HCT116 (cell line): ENCODE measurements at regions not wholly inside any gene's neighbourhood (a gene's known extent, or its start where the extent isn't known, plus 50 kb on each side); places are given as distances from the start of the nearest gene placed in this dataset.
"Not testable (repeated sequence)": the region's sequence is repeated elsewhere in the genome, so short reads cannot be mapped to it uniquely, and the experiment has no call there.

Source experiments
- ATAC-seq: fragments of 200-7000 bp; cut with Tn5 transposase; 2 replicates; pipeline ENCODE4 v1.9.1; 2020; ENCODE audit warnings: mild to moderate bottlenecking, moderate library complexity
- BruUV-seq: library from RNA; stranded (reverse); fragments of 400-500 nt; replicated peaks from 2 replicates; lab custom pipeline; 2021; lab: Mats Ljungman, UMichigan
- CTCF ChIA-PET: fragments of 300-600 bp; sonication (Branson Sonifier 250); formaldehyde crosslinking; loops from one replicate; lab custom pipeline; 2021; ENCODE audit warnings: antibody characterized with exemption; lab: Charles Lee
- POLR2A ChIA-PET: fragments of 300-600, 350-600 bp; sonication (Branson Sonifier 250); formaldehyde crosslinking; loops from one replicate; lab custom pipeline; 2021; ENCODE audit warnings: antibody characterized with exemption; lab: Charles Lee
- RAD21 ChIA-PET, 2 experiments: fragments of 300-600 bp; sonication (Branson Sonifier 250); formaldehyde crosslinking; loops; one replicate each; lab custom pipeline; 2023; ENCODE audit warnings: low total read pairs in 2 of 2; ENCODE audit not compliant: uncharacterized antibody in 2 of 2, unreplicated experiment in 2 of 2, low non-redundant PET in 1 of 2; lab: Charles Lee
- DNase-seq: peaks from one replicate; pipeline ENCODE4 v3.0.0-alpha.2; 2010; ENCODE audit warnings: low read depth, low spot score
- H2AFZ ChIP-seq: fragments of 200-600 bp; shearing (Covaris generic), sonication (generic); 2 replicates; pipeline ENCODE4 v1.6.1; 2017; ENCODE audit warnings: low read depth, mixed run types, mixed read lengths, antibody characterized with exemption, low read length; ENCODE audit not compliant: poor library complexity, severe bottlenecking
- H3K27ac ChIP-seq: 2 replicates; pipeline ENCODE4 v1.5.1; 2012; ENCODE audit warnings: low read depth, low read length
- H3K27me3 ChIP-seq: fragments of 200-600 bp; sonication (generic); 2 replicates; pipeline ENCODE4 v1.6.1; 2016; ENCODE audit warnings: mixed run types, low read length, mixed read lengths; ENCODE audit not compliant: insufficient read depth
- H3K36me3 ChIP-seq, 2 experiments: fragments of 200-500 bp in 1 of 2; fragments of 200-600 bp in 1 of 2; sonication (Bioruptor generic) in 1 of 2; sonication (generic) in 1 of 2; 2 replicates each; pipeline versions ENCODE4 v1.5.1 to v1.6.1; 2014 to 2016; ENCODE audit warnings: low read length in 2 of 2, inconsistent platforms in 1 of 2, mixed read lengths in 1 of 2, mixed run types in 1 of 2; ENCODE audit not compliant: insufficient read depth in 2 of 2, control insufficient read depth in 1 of 2
- H3K4me1 ChIP-seq, 2 experiments: fragments of 200-600 bp in 1 of 2; sonication (generic) in 1 of 2; 2 replicates each; pipeline versions ENCODE4 v1.5.1 to v1.6.1; 2012 to 2017; ENCODE audit warnings: low read length in 2 of 2, inconsistent platforms in 1 of 2, mild to moderate bottlenecking in 1 of 2, mixed read lengths in 1 of 2, mixed run types in 1 of 2, moderate library complexity in 1 of 2; ENCODE audit not compliant: insufficient read depth in 2 of 2, control insufficient read depth in 1 of 2
- H3K4me2 ChIP-seq: fragments of 200-600 bp; sonication (generic); 2 replicates; pipeline ENCODE4 v1.6.1; 2017; ENCODE audit warnings: mixed run types, low read length, mixed read lengths
- H3K4me3 ChIP-seq, 2 experiments: fragments of 200-600 bp in 1 of 2; sonication (generic) in 1 of 2; replicated peaks in 1 of 2; 2 replicates each; pipeline ENCODE4 v1.5.1; 2011 to 2016; ENCODE audit warnings: low read length in 2 of 2, control low read depth in 1 of 2, low read depth in 1 of 2, mild to moderate bottlenecking in 1 of 2, mixed read lengths in 1 of 2, mixed run types in 1 of 2
- H3K79me2 ChIP-seq: fragments of 200-600 bp; sonication (generic); 2 replicates; pipeline ENCODE4 v1.6.1; 2017; ENCODE audit warnings: mild to moderate bottlenecking, mixed run types, low read length, moderate library complexity, mixed read lengths; ENCODE audit not compliant: insufficient read depth
- H3K9ac ChIP-seq: fragments of 200-600 bp; sonication (generic); 2 replicates; pipeline ENCODE4 v1.6.1; 2016; ENCODE audit warnings: low read length, mixed read lengths
- H3K9me2 ChIP-seq: fragments of 200-600 bp; sonication (generic), shearing (Covaris generic); 2 replicates; pipeline ENCODE4 v1.6.1; 2017; ENCODE audit warnings: mixed run types, mild to moderate bottlenecking, moderate library complexity; ENCODE audit not compliant: insufficient read depth
- H3K9me3 ChIP-seq, 2 experiments: fragments of 200-500 bp in 1 of 2; fragments of 200-600 bp in 1 of 2; sonication (Bioruptor generic) in 1 of 2; sonication (generic) in 1 of 2; 2 replicates each; pipeline ENCODE4 v1.6.1; 2014 to 2017; ENCODE audit warnings: low read length in 2 of 2, mixed read lengths in 2 of 2, inconsistent platforms in 1 of 2, low read depth in 1 of 2, mild to moderate bottlenecking in 1 of 2, mixed run types in 1 of 2, moderate library complexity in 1 of 2; ENCODE audit not compliant: control insufficient read depth in 1 of 2, insufficient read depth in 1 of 2
- H4K20me1 ChIP-seq: fragments of 200-600 bp; sonication (generic), shearing (Covaris generic); 2 replicates; pipeline ENCODE4 v1.6.1; 2017; ENCODE audit warnings: mixed run types, mild to moderate bottlenecking, moderate library complexity; ENCODE audit not compliant: insufficient read depth
- CTCF ChIP-seq, 3 experiments: fragments of 200-600 bp in 1 of 3; sonication (generic) in 1 of 3; IDR thresholded peaks in 2 of 3; conservative IDR thresholded peaks in 1 of 3; 2 replicates each; pipeline ENCODE4 v1.5.1; 2012 to 2017; ENCODE audit warnings: low read depth in 2 of 3, low read length in 2 of 3, antibody characterized with exemption in 1 of 3, borderline replicate concordance in 1 of 3, control low read depth in 1 of 3, mild to moderate bottlenecking in 1 of 3, mixed read lengths in 1 of 3, mixed run types in 1 of 3, moderate library complexity in 1 of 3; ENCODE audit not compliant: insufficient read depth in 1 of 3
- ELF1 ChIP-seq: IDR thresholded peaks from 2 replicates; pipeline ENCODE4 v1.6.1; 2012; ENCODE audit warnings: low read depth, borderline replicate concordance
- EZH2 ChIP-seq: fragments of 200-600 bp; sonication (generic); IDR thresholded peaks from 2 replicates; pipeline ENCODE4 v1.6.1; 2017; ENCODE audit warnings: antibody characterized with exemption, mixed run types
- FOSL1 ChIP-seq: IDR thresholded peaks from 2 replicates; pipeline ENCODE4 v1.6.1; 2012; ENCODE audit warnings: low read depth
- JUND ChIP-seq: IDR thresholded peaks from 2 replicates; pipeline ENCODE4 v1.6.1; 2012
- POLR2AphosphoS5 ChIP-seq: IDR thresholded peaks from 2 replicates; pipeline ENCODE4 v1.6.1; 2011; ENCODE audit warnings: mild to moderate bottlenecking, low read depth, low read length, moderate library complexity
- intact Hi-C: fragments of 100-400 bp; cut with micrococcal nuclease; formaldehyde crosslinking; loops from 2 replicates; pipeline ENCODE4 v1.10.0; 2022

- H4K20me1 ChIP-seq, H3K4me3 ChIP-seq, H2AFZ ChIP-seq, H3K4me2 ChIP-seq, DNase-seq, H3K9me3 ChIP-seq, H3K27ac ChIP-seq, H3K36me3 ChIP-seq, CTCF ChIA-PET, H3K9me2 ChIP-seq, H3K79me2 ChIP-seq, H3K27me3 ChIP-seq, H3K4me1 ChIP-seq, RAD21 ChIA-PET, BruUV-seq, intact Hi-C loops, POLR2A ChIA-PET, H3K9ac ChIP-seq, ATAC-seq: not testable (repeated sequence)
Observed at GRCh38 chr5:144055391-144055790, 115.1 kb downstream of the YIPF5 start.

- H2AFZ ChIP-seq, H3K27ac ChIP-seq, intact Hi-C loops, H4K20me1 ChIP-seq, DNase-seq, CTCF ChIA-PET, H3K9me3 ChIP-seq, H3K9ac ChIP-seq, H3K27me3 ChIP-seq, BruUV-seq, RAD21 ChIA-PET, H3K9me2 ChIP-seq, ATAC-seq, H3K4me3 ChIP-seq, H3K4me2 ChIP-seq, H3K36me3 ChIP-seq, POLR2A ChIA-PET, H3K79me2 ChIP-seq, H3K4me1 ChIP-seq: not testable (repeated sequence)
Observed at GRCh38 chr5:144060091-144060490, 110.4 kb downstream of the YIPF5 start.

GRCh38 chr5:144060598-144060997 lies 109.9 kb downstream of the YIPF5 start:
- Histone ChIP-seq H2AFZ (no peak overlapping the region), H3K79me2 (no peaks in the 10 kb centered on the region), H3K9me2 (no peaks in the 10 kb centered on the region), H3K9ac (no peak overlapping the region), H3K4me2 (no peak overlapping the region), H3K4me3 (no peak overlapping the region), H3K27ac (no peak overlapping the region), H3K4me1 (no peaks in the 10 kb centered on the region), H3K27me3 (no peaks in the 10 kb centered on the region), H3K36me3 (no peaks in the 10 kb centered on the region), H3K9me3 (no peaks in the 10 kb centered on the region), H4K20me1 (no peaks in the 10 kb centered on the region)
- CTCF ChIA-PET = no interaction called here
- POLR2A ChIA-PET = no interaction called here
- RAD21 ChIA-PET = no interaction called here
- intact Hi-C loops = no loop called here
- TF ChIP-seq FOSL1 (no peak), EZH2 (no peak), JUND (no peak), CTCF (IDR thresholded peaks at IDR 0.05 in 2 of 3, conservative IDR thresholded peaks at IDR 0.05 in 1 of 3; ENCODE audit: borderline replicate concordance in 1 of 3, insufficient read depth in 1 of 3, low read depth in 2 of 3, low read length in 2 of 3) (no peak), ELF1 (no peak), POLR2AphosphoS5 (no peak)
- no TSS peak for BruUV-seq
- ATAC-seq = no peak
- no peak for DNase-seq
